ENCODE measurements at regions not wholly inside any gene's neighbourhood (a gene's known extent, or its start where the extent isn't known, plus 50 kb on each side); places are given as distances from the start of the nearest gene placed in this dataset.

GRCh38 chr10:131017566-131018285 lies 293.8 kb downstream of the TCERG1L start:
- Histone ChIP-seq H3K4me3 (IDR thresholded peaks at IDR 0.05; ENCODE audit: insufficient read depth, low read depth, low read length) (no peak overlapping the region), H2AFZ (ENCODE audit: low read depth) (no peak overlapping the region), H3K9ac (no peak overlapping the region), H3K79me2 (ENCODE audit: insufficient read depth, low read depth) (no peaks in the 10 kb centered on the region), H3K27ac (no peak overlapping the region), H3K4me2 (no peak overlapping the region), H4K20me1 (ENCODE audit: insufficient read depth) (no peaks in the 10 kb centered on the region), H3K27me3 (ENCODE audit: insufficient read depth, low read depth) (no peaks in the 10 kb centered on the region), H3K36me3 (ENCODE audit: insufficient read depth) (no peaks in the 10 kb centered on the region), H3K4me1 (ENCODE audit: low read depth, poor library complexity, severe bottlenecking) (no peaks in the 10 kb centered on the region)
- TF ChIP-seq CTCF (conservative IDR thresholded peaks at IDR 0.05; ENCODE audit: low read depth, low read length): no peak

GRCh38 chr10:131018886-131019500 lies 292.5 kb downstream of the TCERG1L start:
- no peak overlapping the region for H3K4me3 ChIP-seq (IDR thresholded peaks at IDR 0.05; ENCODE audit: insufficient read depth, low read depth, low read length)
- no peaks in the 10 kb centered on the region for H3K27me3 ChIP-seq (ENCODE audit: insufficient read depth, low read depth)
- H3K4me1 ChIP-seq (ENCODE audit: low read depth, poor library complexity, severe bottlenecking): no peaks in the 10 kb centered on the region
- no peak for TF ChIP-seq CTCF (conservative IDR thresholded peaks at IDR 0.05; ENCODE audit: low read depth, low read length)
- H3K4me2 ChIP-seq: no peak overlapping the region
- H3K79me2 ChIP-seq (ENCODE audit: insufficient read depth, low read depth): no peaks in the 10 kb centered on the region
- H3K27ac ChIP-seq: no peak overlapping the region
- no peak overlapping the region for H3K9ac ChIP-seq
- no peaks in the 10 kb centered on the region for H4K20me1 ChIP-seq (ENCODE audit: insufficient read depth)
- no peaks in the 10 kb centered on the region for H3K36me3 ChIP-seq (ENCODE audit: insufficient read depth)
- no peak overlapping the region for H2AFZ ChIP-seq (ENCODE audit: low read depth)

- no peaks in the 10 kb centered on the region for H3K79me2 ChIP-seq (ENCODE audit: insufficient read depth, low read depth)
- no peak overlapping the region for H2AFZ ChIP-seq (ENCODE audit: low read depth)
- H3K9ac ChIP-seq: no peak overlapping the region
- TF ChIP-seq CTCF (conservative IDR thresholded peaks at IDR 0.05; ENCODE audit: low read depth, low read length): no peak
- no peaks in the 10 kb centered on the region for H4K20me1 ChIP-seq (ENCODE audit: insufficient read depth)
- H3K4me1 ChIP-seq (ENCODE audit: low read depth, poor library complexity, severe bottlenecking): no peaks in the 10 kb centered on the region
- H3K4me3 ChIP-seq (IDR thresholded peaks at IDR 0.05; ENCODE audit: insufficient read depth, low read depth, low read length): no peak overlapping the region
- H3K27me3 ChIP-seq (ENCODE audit: insufficient read depth, low read depth): no peaks in the 10 kb centered on the region
- no peak overlapping the region for H3K4me2 ChIP-seq
- H3K27ac ChIP-seq: no peak overlapping the region
- H3K36me3 ChIP-seq (ENCODE audit: insufficient read depth): no peaks in the 10 kb centered on the region
These were observed 291.8 kb downstream of the TCERG1L start for GRCh38 chr10:131019696-131020095.

GRCh38 chr10:131020775-131021174 lies 290.7 kb downstream of the TCERG1L start:
- no peak overlapping the region for H3K4me2 ChIP-seq
- H3K4me3 ChIP-seq (IDR thresholded peaks at IDR 0.05; ENCODE audit: insufficient read depth, low read depth, low read length): no peak overlapping the region
- no peaks in the 10 kb centered on the region for H3K36me3 ChIP-seq (ENCODE audit: insufficient read depth)
- H3K27ac ChIP-seq: no peak overlapping the region
- no peaks in the 10 kb centered on the region for H4K20me1 ChIP-seq (ENCODE audit: insufficient read depth)
- no peak overlapping the region for H3K9ac ChIP-seq
- no peaks in the 10 kb centered on the region for H3K79me2 ChIP-seq (ENCODE audit: insufficient read depth, low read depth)
- no peak overlapping the region for H2AFZ ChIP-seq (ENCODE audit: low read depth)
- no peaks in the 10 kb centered on the region for H3K27me3 ChIP-seq (ENCODE audit: insufficient read depth, low read depth)
- no peaks in the 10 kb centered on the region for H3K4me1 ChIP-seq (ENCODE audit: low read depth, poor library complexity, severe bottlenecking)
- no peak for TF ChIP-seq CTCF (conservative IDR thresholded peaks at IDR 0.05; ENCODE audit: low read depth, low read length)

Measured in KMS-11 (cell line).